ENCODE measurements at regions not wholly inside any gene's neighbourhood (a gene's known extent, or its start where the extent isn't known, plus 50 kb on each side); places are given as distances from the start of the nearest gene placed in this dataset.

- Histone ChIP-seq H3K27ac (ENCODE audit: low read depth, low read length) (no peak overlapping the region), H3K9me3 (ENCODE audit: insufficient read depth, low read length) (no peaks in the 10 kb centered on the region), H2AFZ (ENCODE audit: low read depth, low read length, severe bottlenecking) (no peak overlapping the region), H3K4me3 (ENCODE audit: insufficient read depth, low read length, poor library complexity, severe bottlenecking) (no peak overlapping the region), H4K20me1 (ENCODE audit: low read depth, low read length) (no peaks in the 10 kb centered on the region), H3K79me2 (ENCODE audit: insufficient read depth, low read length) (no peaks in the 10 kb centered on the region), H3K36me3 (ENCODE audit: low read length) (no peaks in the 10 kb centered on the region), H3K4me2 (ENCODE audit: low read depth, low read length, poor library complexity, severe bottlenecking) (no peak overlapping the region), H3K27me3 (ENCODE audit: low read length) (no peaks in the 10 kb centered on the region), H3K9ac (ENCODE audit: low read length) (no peak overlapping the region), H3F3A (ENCODE audit: insufficient read depth) (no peaks in the 10 kb centered on the region), H3K9me2 (replicated peaks; ENCODE audit: insufficient read depth, low read length) (no peaks in the 10 kb centered on the region)
- TF ChIP-seq CTCF (IDR thresholded peaks at IDR 0.05; ENCODE audit: insufficient read depth, low read length, poor library complexity, severe bottlenecking) (no peak), EZH2phosphoT487 (conservative IDR thresholded peaks at IDR 0.05; ENCODE audit: low read length) (no peak)
Measured at GRCh38 chr16:79909571-79909970, 309.0 kb upstream of the MAF start.

GRCh38 chr16:79903471-79903870 lies 302.9 kb upstream of the MAF start:
- Histone ChIP-seq H2AFZ (ENCODE audit: low read depth, low read length, severe bottlenecking) (no peak overlapping the region), H3K27ac (ENCODE audit: low read depth, low read length) (no peak overlapping the region), H3K4me2 (ENCODE audit: low read depth, low read length, poor library complexity, severe bottlenecking) (no peak overlapping the region), H3K36me3 (ENCODE audit: low read length) (no peaks in the 10 kb centered on the region), H3K9me3 (ENCODE audit: insufficient read depth, low read length) (no peaks in the 10 kb centered on the region), H3K4me3 (ENCODE audit: insufficient read depth, low read length, poor library complexity, severe bottlenecking) (no peak overlapping the region), H3K9me2 (replicated peaks; ENCODE audit: insufficient read depth, low read length) (no peaks in the 10 kb centered on the region), H3K9ac (ENCODE audit: low read length) (no peak overlapping the region), H3F3A (ENCODE audit: insufficient read depth) (no peaks in the 10 kb centered on the region), H3K79me2 (ENCODE audit: insufficient read depth, low read length) (no peaks in the 10 kb centered on the region), H3K27me3 (ENCODE audit: low read length) (no peaks in the 10 kb centered on the region), H4K20me1 (ENCODE audit: low read depth, low read length) (no peaks in the 10 kb centered on the region)
- no peak for TF ChIP-seq CTCF (IDR thresholded peaks at IDR 0.05; ENCODE audit: insufficient read depth, low read length, poor library complexity, severe bottlenecking)
- no peak for TF ChIP-seq EZH2phosphoT487 (conservative IDR thresholded peaks at IDR 0.05; ENCODE audit: low read length)

DNA sequence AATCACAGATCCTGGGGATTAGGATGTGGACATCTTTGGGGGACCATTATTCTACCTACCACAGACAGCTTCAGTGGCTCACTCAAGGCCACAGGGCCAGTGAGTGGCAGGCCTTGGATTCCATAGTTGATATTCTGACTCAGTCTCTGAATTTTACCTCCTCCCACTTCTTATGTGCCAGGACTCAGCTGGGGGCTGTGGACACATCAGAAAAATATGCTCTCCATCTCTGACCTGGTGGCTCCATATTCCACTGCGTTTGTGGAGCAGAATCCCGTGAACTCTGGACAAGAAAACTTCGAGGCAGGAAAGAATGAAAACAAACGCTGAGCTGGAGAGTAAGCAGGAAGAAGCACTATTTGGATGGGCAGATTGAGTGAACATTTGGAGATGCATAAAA lies 301.8 kb upstream of the MAF start:
- Histone ChIP-seq H3K36me3 (ENCODE audit: low read length) (no peaks in the 10 kb centered on the region), H3K9me2 (replicated peaks; ENCODE audit: insufficient read depth, low read length) (no peaks in the 10 kb centered on the region), H2AFZ (ENCODE audit: low read depth, low read length, severe bottlenecking) (no peak overlapping the region), H3K9ac (ENCODE audit: low read length) (no peak overlapping the region), H3K4me3 (ENCODE audit: insufficient read depth, low read length, poor library complexity, severe bottlenecking) (no peak overlapping the region), H3K9me3 (ENCODE audit: insufficient read depth, low read length) (no peaks in the 10 kb centered on the region), H3F3A (ENCODE audit: insufficient read depth) (no peaks in the 10 kb centered on the region), H3K79me2 (ENCODE audit: insufficient read depth, low read length) (no peaks in the 10 kb centered on the region), H3K27me3 (ENCODE audit: low read length) (no peaks in the 10 kb centered on the region), H3K4me2 (ENCODE audit: low read depth, low read length, poor library complexity, severe bottlenecking) (no peak overlapping the region), H3K27ac (ENCODE audit: low read depth, low read length) (no peak overlapping the region), H4K20me1 (ENCODE audit: low read depth, low read length) (no peaks in the 10 kb centered on the region)
- no peak for TF ChIP-seq EZH2phosphoT487 (conservative IDR thresholded peaks at IDR 0.05; ENCODE audit: low read length)
- TF ChIP-seq CTCF (IDR thresholded peaks at IDR 0.05; ENCODE audit: insufficient read depth, low read length, poor library complexity, severe bottlenecking), result no peak

DNA sequence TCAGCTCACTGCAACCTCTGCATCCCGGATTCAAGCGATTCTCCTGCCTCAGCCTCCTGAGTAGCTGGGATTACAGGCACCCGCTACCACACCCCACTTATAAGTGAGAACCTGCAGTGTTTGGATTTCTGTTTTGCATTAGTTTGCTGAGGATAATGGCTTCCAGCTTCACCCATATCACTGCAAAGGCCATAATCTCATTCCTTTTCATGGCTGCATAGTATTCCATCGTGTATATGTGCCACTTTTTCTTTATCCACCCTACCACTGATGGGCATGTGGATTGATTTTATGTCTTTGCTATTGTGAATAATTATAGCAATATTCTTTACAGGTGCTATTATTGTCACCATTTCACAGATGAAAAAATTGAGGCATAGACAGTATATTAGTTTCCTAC lies 301.0 kb upstream of the MAF start:
- H3K27me3 ChIP-seq (ENCODE audit: low read length), result no peaks in the 10 kb centered on the region
- no peaks in the 10 kb centered on the region for H3K9me2 ChIP-seq (replicated peaks; ENCODE audit: insufficient read depth, low read length)
- TF ChIP-seq EZH2phosphoT487 (conservative IDR thresholded peaks at IDR 0.05; ENCODE audit: low read length) (no peak), CTCF (IDR thresholded peaks at IDR 0.05; ENCODE audit: insufficient read depth, low read length, poor library complexity, severe bottlenecking) (no peak)
- H3K79me2 ChIP-seq (ENCODE audit: insufficient read depth, low read length), result no peaks in the 10 kb centered on the region
- H3K4me3 ChIP-seq (ENCODE audit: insufficient read depth, low read length, poor library complexity, severe bottlenecking), result no peak overlapping the region
- no peak overlapping the region for H2AFZ ChIP-seq (ENCODE audit: low read depth, low read length, severe bottlenecking)
- H4K20me1 ChIP-seq (ENCODE audit: low read depth, low read length), result no peaks in the 10 kb centered on the region
- no peaks in the 10 kb centered on the region for H3F3A ChIP-seq (ENCODE audit: insufficient read depth)
- H3K36me3 ChIP-seq (ENCODE audit: low read length), result no peaks in the 10 kb centered on the region
- H3K27ac ChIP-seq (ENCODE audit: low read depth, low read length), result no peak overlapping the region
- no peaks in the 10 kb centered on the region for H3K9me3 ChIP-seq (ENCODE audit: insufficient read depth, low read length)
- H3K9ac ChIP-seq (ENCODE audit: low read length), result no peak overlapping the region
- H3K4me2 ChIP-seq (ENCODE audit: low read depth, low read length, poor library complexity, severe bottlenecking), result no peak overlapping the region

All from SU-DHL-6 (cell line).